Tibial nerve (tissue), 4 donors: ENCODE measurements at regions not wholly inside any gene's neighbourhood (a gene's known extent, or its start where the extent isn't known, plus 50 kb on each side); places are given as distances from the start of the nearest gene placed in this dataset.

Experiments used
- DNase-seq, 2 donors: peaks; one replicate each; pipeline ENCODE4 v3.0.0-alpha.2; 2019; ENCODE audit warnings: low spot score in 2 of 2
- H3K27ac ChIP-seq, 4 donors: fragments of 200-600 bp; sonication (generic) in 3 of 4; one replicate each; pipeline ENCODE4 v1.5.1; 2017 to 2019; ENCODE audit warnings: mild to moderate bottlenecking in 1 of 4
- H3K27me3 ChIP-seq, 2 donors: fragments of 200-600 bp; sonication (generic) in 1 of 2; one replicate each; pipeline versions ENCODE4 v1.5.1 to v1.6.0; 2017 to 2019
- H3K36me3 ChIP-seq, 3 donors: fragments of 200-600 bp; sonication (generic); one replicate each; pipeline ENCODE4 v1.5.1; 2018 to 2019
- H3K4me1 ChIP-seq, 4 donors: fragments of 200-600 bp; sonication (generic) in 3 of 4; one replicate each; pipeline ENCODE4 v1.5.1; 2017 to 2019
- H3K4me3 ChIP-seq, 4 donors: fragments of 200-600 bp; sonication (generic) in 3 of 4; one replicate each; pipeline ENCODE4 v1.5.1; 2017 to 2019; ENCODE audit warnings: mild to moderate bottlenecking in 1 of 4, moderate library complexity in 1 of 4
- H3K9me3 ChIP-seq, 4 donors: fragments of 200-600 bp; sonication (generic) in 3 of 4; one replicate each; pipeline ENCODE4 v1.5.1; 2017 to 2019
- EP300 ChIP-seq, 2 donors: sonication (generic); formaldehyde crosslinking; IDR thresholded peaks; one replicate each; pipeline ENCODE4 v1.6.1; 2017; ENCODE audit warnings: antibody characterized with exemption in 2 of 2, mild to moderate bottlenecking in 1 of 2
- POLR2A ChIP-seq, 2 donors: fragments of 450-650 bp; IDR thresholded peaks; one replicate each; pipeline ENCODE4 v1.6.1; 2017; ENCODE audit warnings: antibody characterized with exemption in 2 of 2, mild to moderate bottlenecking in 2 of 2, moderate library complexity in 2 of 2
- WGBS, 2 donors: methylation state at CpG; one replicate each; pipeline ENCODE4 v1.1.5; 2018; 5-methylcytosine and 5-hydroxymethylcytosine counted together
- TF ChIP-seq, protein P1 (sequence below), 5 experiments: fragments of 200-600 bp in 3 of 5; fragments of 450-650 bp in 2 of 5; sonication (generic) in 3 of 5; IDR thresholded peaks; one replicate each; pipeline ENCODE4 v1.5.1; 2016 to 2019; ENCODE audit warnings: antibody characterized with exemption in 5 of 5, mild to moderate bottlenecking in 3 of 5, moderate library complexity in 2 of 5

DNA sequence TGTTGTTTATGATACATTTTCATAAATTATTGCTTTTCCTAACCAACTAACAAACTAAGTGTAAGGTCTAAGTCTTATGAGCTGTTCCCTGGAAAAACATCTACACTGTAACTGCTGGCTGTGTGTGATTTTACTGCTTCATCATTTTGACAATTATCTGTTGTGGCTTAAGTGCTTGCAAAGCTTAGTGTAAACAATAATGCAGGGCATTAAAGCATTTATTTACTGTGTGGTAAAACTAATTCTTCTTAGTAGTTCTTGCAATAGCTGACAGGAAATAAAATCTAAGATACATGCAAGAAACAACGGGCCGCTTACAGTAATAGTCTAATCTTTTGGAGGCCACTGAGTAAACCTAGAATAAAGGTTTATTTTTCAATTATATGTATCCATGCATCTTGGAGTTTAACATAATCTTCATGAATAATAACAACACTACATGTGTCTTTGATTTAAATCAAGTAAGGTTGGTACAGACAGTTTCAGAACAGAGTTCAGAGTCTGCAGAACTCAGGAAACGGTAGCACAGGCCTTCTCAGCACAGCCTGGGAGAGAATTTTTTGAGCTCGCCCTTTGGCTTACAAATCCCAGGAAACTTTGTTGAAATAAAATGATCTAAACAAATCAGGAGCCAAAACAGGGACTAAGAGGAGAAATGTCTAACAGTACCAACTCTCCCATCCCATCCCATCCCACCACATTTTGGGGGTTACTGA lies 473.1 kb downstream of the NR2F1-AS1 start:
- no peaks in the 10 kb centered on the region for H3K9me3 ChIP-seq
- 66 to 69% methylated on average over 4 of the region's 4 CpGs for WGBS, 2 donors
- DNase-seq, result no peak
- TF ChIP-seq EP300 (IDR thresholded peaks at IDR 0.05), result no peak
- TF ChIP-seq POLR2A (IDR thresholded peaks at IDR 0.05), result no peak
- TF ChIP-seq, protein P1, sequence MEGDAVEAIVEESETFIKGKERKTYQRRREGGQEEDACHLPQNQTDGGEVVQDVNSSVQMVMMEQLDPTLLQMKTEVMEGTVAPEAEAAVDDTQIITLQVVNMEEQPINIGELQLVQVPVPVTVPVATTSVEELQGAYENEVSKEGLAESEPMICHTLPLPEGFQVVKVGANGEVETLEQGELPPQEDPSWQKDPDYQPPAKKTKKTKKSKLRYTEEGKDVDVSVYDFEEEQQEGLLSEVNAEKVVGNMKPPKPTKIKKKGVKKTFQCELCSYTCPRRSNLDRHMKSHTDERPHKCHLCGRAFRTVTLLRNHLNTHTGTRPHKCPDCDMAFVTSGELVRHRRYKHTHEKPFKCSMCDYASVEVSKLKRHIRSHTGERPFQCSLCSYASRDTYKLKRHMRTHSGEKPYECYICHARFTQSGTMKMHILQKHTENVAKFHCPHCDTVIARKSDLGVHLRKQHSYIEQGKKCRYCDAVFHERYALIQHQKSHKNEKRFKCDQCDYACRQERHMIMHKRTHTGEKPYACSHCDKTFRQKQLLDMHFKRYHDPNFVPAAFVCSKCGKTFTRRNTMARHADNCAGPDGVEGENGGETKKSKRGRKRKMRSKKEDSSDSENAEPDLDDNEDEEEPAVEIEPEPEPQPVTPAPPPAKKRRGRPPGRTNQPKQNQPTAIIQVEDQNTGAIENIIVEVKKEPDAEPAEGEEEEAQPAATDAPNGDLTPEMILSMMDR (IDR thresholded peaks at IDR 0.05), result no peak
- H3K4me3 ChIP-seq, result no peak overlapping the region
- H3K27me3 ChIP-seq, result no peaks in the 10 kb centered on the region
- peaks cover 0 to 3% (median 0%) of the 10 kb centered on the region in 4 donors for H3K4me1 ChIP-seq
- H3K27ac ChIP-seq, result no peak overlapping the region
- no peaks in the 10 kb centered on the region for H3K36me3 ChIP-seq

DNA sequence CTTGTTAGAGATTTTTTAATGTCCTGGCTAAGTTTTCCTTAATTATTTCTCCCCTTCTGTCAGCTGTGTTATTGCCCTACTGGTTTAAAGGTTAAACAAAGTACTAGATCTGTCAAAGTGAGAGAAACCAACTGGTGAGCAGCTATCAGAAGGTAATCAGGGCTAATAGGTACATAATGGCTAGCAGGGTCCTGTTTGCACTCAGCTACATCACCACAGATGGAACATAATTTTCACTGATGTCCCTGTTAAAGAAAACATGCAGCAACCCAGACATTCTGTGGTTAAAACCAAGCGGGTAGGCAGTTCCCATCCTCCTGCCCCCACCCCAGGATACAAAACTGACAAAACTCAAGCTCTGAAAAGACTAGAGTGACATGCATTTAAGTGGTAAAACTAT lies 473.9 kb downstream of the NR2F1-AS1 start:
- 58 to 65% methylated on average over 1 of the region's 1 CpG for WGBS, 2 donors
- Histone ChIP-seq H3K4me1 (peaks cover 0 to 3% (median 0%) of the 10 kb centered on the region in 4 donors), H3K27me3 (no peaks in the 10 kb centered on the region), H3K36me3 (no peaks in the 10 kb centered on the region), H3K27ac (no peak overlapping the region), H3K4me3 (no peak overlapping the region), H3K9me3 (no peaks in the 10 kb centered on the region)
- DNase-seq, result no peak
- TF ChIP-seq, protein P1 (IDR thresholded peaks at IDR 0.05), result no peak
- TF ChIP-seq POLR2A (IDR thresholded peaks at IDR 0.05), result no peak
- no peak for TF ChIP-seq EP300 (IDR thresholded peaks at IDR 0.05)

DNA sequence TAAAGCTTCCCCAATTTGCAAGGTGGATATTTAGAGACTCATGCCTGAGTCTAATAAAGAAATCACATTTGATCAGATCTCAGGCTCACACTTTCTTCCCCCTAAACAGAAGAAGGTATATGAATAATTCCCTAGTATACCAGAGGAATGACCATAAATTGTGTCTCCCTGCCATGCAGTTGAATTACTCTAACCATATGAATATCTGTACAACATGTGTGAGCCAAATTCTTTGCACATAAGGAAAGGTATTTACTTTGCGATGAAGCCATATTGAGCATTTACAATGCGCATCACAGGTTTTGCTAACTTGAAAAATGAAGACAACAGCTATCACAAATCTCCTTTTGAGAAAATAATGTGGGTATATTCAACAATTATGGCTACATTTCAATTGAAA lies 479.4 kb downstream of the NR2F1-AS1 start:
- Histone ChIP-seq H3K36me3 (no peaks in the 10 kb centered on the region), H3K4me1 (no peaks in the 10 kb centered on the region), H3K4me3 (no peak overlapping the region), H3K27ac (no peak overlapping the region), H3K27me3 (no peaks in the 10 kb centered on the region), H3K9me3 (peaks cover 0 to 5% (median 0%) of the 10 kb centered on the region in 4 donors)
- WGBS, 2 donors, result 69 to 91% methylated on average over 2 of the region's 2 CpGs
- no peak for DNase-seq
- TF ChIP-seq EP300 (IDR thresholded peaks at IDR 0.05), result no peak
- TF ChIP-seq, protein P1 (IDR thresholded peaks at IDR 0.05), result no peak

DNA sequence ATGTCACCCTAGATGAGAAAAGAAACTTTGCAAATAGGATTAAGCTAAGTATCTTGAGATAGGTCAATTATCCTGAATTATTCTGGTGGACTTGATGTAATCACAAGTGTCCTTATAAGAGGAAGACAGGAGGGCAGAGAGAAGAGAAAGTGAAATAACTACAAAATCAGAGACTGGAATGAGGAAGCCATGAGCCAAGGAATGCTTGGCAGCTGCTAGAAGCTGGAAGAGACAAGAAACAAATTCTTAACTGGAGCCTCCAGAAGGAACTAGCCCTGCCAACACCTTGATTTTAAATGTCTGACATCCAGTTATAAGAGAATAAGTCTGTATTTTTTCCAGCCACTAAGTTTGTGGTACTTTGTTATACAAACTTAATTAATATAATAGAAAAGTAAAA lies 480.0 kb downstream of the NR2F1-AS1 start:
- Histone ChIP-seq H3K27ac (no peak overlapping the region), H3K27me3 (no peaks in the 10 kb centered on the region), H3K9me3 (peaks cover 0 to 5% (median 0%) of the 10 kb centered on the region in 4 donors), H3K4me3 (no peak overlapping the region), H3K4me1 (no peaks in the 10 kb centered on the region), H3K36me3 (no peaks in the 10 kb centered on the region)
- no peak for DNase-seq
- TF ChIP-seq EP300 (IDR thresholded peaks at IDR 0.05) (no peak), POLR2A (IDR thresholded peaks at IDR 0.05) (no peak)
- TF ChIP-seq, protein P1 (IDR thresholded peaks at IDR 0.05), result no peak

DNA sequence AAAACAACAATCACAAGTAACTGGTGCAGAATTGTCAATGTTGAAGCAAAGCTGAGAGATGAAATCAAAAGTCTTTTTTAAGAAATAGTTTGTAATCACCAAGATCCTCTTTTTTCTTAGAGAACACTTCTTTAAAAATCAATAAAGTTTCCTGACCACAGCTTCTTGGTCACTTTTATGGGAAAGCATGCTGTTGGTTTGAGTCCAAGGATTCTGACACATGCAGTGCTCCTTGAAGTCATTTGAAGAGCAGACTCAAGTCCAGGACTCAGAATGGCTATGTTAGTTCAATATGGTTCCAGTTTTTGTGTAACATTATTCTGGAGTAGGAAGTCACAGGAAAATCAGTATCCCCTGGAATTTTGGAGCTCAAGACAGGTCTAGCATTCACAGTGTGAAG lies 480.6 kb downstream of the NR2F1-AS1 start:
- no peak for DNase-seq
- Histone ChIP-seq H3K27me3 (no peaks in the 10 kb centered on the region), H3K27ac (no peak overlapping the region), H3K9me3 (peaks cover 0 to 5% (median 0%) of the 10 kb centered on the region in 4 donors), H3K4me3 (no peak overlapping the region), H3K36me3 (no peaks in the 10 kb centered on the region), H3K4me1 (no peaks in the 10 kb centered on the region)
- TF ChIP-seq, protein P1 (IDR thresholded peaks at IDR 0.05), result no peak
- TF ChIP-seq EP300 (IDR thresholded peaks at IDR 0.05) (no peak), POLR2A (IDR thresholded peaks at IDR 0.05) (no peak)
